NCI-H2107 treated with DMSO at 0.1 percent for 48 hours (cell line): ENCODE measurements at regions not wholly inside any gene's neighbourhood (a gene's known extent, or its start where the extent isn't known, plus 50 kb on each side); places are given as distances from the start of the nearest gene placed in this dataset.

Source experiments
- DNase-seq: peaks from one replicate; lab custom pipeline; 2025; ENCODE audit not compliant: unreplicated experiment; lab: John Stamatoyannopoulos, UW

DNA sequence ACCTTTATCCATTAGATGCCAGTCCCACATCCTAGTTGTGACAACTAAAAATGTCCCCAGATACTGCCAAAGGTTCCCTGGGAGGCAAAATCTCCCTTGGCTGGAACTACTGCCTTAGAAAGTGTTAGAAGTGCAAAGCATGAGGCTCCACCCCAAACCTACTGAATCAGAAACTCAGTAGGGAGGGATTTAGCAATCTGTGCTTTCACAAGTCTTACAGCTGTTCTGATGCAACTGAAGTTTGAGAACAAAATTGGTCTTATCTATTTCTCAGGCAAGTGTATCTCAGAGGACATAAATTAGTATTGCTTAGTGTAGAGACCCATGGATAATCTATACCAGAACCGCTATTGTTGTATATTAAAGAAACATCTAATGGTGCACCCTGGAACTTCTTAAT lies 70.2 kb downstream of the CLDN1 start:
- no peak for DNase-seq

GRCh38 chr3:190249414-190249813 lies 72.8 kb downstream of the CLDN1 start:
- no peak for DNase-seq

- no peak for DNase-seq
Observed at GRCh38 chr3:190242147-190242546, 80.1 kb downstream of the CLDN1 start.

GRCh38 chr3:190239325-190239724 lies 82.9 kb downstream of the CLDN1 start:
- DNase-seq, result no peak

DNA sequence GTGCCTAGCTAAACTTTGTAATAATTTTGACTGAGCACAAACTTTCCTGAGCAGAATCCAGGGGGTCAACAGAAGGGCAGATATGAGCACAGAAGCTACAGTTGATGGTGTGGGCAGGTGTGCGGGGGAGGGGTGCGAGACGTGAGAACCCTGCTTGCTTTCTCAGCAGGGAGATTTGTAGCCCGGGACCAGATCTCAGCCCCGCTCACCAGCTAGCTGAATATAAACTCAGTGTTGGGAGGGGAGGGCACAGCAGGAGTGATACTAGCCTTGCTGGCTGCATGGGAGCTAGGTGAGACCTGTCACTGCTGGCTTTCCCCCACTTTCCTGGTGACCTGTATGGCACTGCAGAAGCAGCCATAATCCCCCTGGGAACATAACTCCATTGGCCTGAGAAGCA lies 83.4 kb downstream of the CLDN1 start:
- no peak for DNase-seq

DNA sequence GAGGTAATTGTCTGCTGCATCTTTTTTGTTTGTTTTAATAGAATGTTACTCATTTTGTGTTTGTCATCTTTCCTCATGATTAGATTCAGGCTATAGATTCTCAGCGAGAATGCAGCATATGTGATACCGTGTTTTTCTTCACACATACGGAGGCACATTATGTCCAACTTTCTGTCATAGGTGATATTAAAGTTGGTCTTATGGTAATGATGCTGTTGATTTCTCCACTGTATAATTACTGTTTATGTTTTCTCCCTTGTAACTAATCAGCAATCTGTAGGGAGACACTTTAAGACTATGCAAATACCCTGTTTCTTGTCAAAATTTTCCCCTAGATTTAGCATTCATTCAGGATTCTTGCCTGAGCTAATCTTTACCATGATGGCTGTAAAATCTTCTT lies 87.6 kb downstream of the CLDN1 start:
- no peak for DNase-seq

DNA sequence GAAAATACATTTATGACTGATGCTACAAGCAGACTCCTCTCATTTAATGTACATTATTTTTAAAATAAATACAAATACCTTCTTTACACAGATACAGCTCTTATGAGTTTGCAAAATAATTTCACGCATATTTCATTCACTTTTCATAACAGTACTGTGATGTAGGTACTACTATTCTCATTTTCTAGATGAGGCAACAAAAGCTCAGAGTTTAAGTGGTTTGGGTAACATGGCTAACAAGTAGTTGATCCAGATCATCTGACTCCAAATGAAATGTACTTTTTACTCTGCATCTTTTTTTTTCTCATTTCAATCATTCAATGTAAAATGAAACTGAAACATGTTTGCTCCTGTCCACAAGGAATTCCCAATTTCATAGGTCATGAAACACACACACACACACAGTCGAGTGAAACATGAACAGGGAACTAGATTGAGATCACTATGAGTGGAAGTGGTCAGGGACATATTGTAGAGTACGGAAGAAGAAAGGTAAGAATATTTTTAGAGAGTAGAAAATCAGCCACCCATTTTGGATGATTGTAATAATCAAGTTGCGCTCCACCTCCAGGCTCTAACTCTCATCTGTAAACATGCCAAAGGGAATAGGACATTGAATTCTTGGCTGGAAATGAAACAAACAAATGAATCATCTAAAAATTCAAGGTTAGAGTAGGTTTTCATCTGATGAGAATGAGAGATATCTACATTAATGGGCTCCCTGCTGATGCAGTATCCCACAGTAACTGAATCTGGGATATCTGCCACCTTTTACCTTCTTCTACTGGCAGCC lies 92.4 kb downstream of the CLDN1 start:
- no peak for DNase-seq

- DNase-seq, result no peak
Observed at GRCh38 chr3:190227064-190227463, 95.2 kb downstream of the CLDN1 start.

DNA sequence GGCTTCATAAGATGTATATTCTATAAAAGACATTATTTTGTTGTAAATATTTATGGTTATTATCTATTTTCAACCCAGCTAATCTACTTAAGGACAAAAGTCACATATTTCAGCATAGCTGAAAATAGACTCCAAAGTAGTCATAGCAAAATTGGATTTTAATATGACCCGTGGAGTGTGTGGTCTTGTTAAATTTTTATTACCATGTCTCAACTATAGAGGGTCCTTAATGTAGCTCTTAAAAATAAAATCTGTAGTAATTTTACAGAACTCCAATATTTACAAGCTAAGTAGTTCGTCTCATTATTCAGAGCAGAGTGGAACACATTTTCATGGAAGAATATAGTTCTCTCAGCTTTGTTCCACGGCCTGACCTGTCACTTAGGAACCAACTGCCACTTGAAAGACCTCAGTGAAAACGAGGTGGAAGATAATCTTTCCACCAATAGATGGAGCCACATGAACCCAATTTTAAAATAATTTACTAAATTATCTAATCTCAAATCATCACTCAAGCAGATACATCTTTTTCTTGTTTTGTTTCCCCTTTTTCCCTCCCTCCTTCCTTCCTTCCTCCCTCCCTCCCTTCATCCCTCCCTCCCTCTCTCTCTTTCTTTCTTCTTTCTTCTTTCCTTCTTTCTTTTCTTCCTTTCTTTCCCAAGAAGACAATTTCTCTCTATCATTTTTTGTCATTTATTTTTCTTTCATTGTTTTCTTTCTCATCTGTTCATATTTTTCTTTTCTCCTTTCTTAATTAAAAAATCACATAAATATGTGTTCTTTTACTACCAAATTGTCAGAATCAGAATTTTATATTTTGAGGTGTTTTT lies 97.2 kb downstream of the CLDN1 start:
- DNase-seq, result no peak

DNA sequence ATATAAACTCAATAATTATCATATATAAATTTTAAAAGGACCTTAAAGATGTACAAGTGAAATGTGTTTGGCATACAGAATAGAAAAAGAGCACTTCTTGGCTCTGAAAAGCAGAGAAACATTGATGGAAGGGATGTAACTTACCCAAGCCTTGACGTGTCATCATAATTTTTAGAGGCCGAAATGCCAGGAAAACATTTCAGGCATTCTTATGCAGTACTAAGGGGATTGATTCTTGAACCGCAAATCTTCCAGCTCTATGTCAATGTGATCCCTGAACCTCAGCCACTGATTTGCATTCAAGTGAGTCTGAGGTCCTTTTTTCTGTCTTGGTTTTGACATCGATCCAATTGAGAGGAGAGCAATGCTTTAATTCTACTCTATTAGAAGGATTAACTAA lies 97.8 kb downstream of the CLDN1 start:
- no peak for DNase-seq

GRCh38 chr3:190222916-190223315 lies 99.3 kb downstream of the CLDN1 start:
- DNase-seq, result no peak

- no peak for DNase-seq
Observed at GRCh38 chr3:190222360-190222759, 99.9 kb downstream of the CLDN1 start.

DNA sequence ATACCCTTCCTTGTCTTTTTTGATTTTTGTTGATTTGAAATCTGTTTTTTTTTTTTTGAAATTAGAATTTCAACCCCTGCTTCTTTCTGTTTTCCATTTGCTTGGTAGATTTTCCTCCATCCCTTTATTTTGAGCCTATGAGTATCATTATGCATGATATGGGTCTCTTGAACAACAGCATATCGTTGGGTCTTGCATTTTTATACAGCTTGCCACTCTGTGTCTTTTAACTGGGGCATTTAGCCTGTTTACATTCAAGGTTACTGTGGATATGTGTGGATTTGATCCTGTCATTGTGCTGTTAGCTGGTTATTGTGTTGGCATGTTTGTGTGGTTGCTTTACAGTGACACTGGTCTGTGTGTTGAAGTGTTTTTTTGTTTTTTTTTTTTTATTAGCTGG lies 99.7 kb upstream of the P3H2 start:
- no peak for DNase-seq

GRCh38 chr3:190217081-190217480 lies 96.4 kb upstream of the P3H2 start:
- no peak for DNase-seq

GRCh38 chr3:190213727-190214126 lies 93.0 kb upstream of the P3H2 start:
- DNase-seq, result no peak

DNA sequence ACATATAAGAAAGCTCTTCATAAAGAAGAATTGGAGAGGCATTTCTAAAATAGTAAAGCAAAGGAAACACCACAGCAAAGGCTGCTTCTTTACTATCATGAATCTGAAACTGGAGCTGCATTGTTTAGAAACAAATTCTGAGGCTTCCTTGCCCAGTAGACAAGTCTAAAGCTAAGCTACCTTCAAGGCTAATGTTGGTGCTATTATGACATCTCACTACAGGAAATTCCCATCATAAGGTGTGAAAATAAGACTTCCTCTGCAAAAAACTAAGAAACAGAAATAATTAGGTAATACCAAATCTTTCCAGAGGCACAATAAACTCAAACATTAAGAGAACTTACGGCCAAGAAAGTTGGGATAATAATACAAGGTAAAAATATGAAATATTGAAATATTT lies 89.9 kb upstream of the P3H2 start:
- no peak for DNase-seq

- no peak for DNase-seq
Observed at GRCh38 chr3:190209533-190209932, 88.8 kb upstream of the P3H2 start.

- DNase-seq, result no peak
Observed at GRCh38 chr3:190208196-190208595, 87.5 kb upstream of the P3H2 start.

- DNase-seq, result no peak
Observed at GRCh38 chr3:190205739-190206138, 85.0 kb upstream of the P3H2 start.

DNA sequence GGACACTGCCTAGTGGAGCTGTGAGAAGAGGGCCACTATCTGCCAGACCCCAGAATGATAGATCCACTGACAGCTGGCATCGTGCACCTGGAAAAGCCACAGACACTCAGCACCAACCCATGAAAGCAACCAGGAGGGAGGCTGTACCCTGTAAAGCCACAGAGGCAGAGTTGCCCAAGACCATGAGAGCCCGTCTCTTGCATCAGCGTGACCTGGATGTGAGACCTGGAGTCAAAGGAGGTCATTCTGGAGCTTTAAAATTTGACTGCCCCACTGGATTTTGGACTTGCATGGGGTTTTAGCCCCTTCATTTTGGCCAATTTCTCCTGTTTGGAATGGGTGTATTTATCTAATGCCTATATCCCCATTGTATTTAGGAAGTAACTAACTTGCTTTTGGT lies 83.5 kb upstream of the P3H2 start:
- DNase-seq, result no peak

DNA sequence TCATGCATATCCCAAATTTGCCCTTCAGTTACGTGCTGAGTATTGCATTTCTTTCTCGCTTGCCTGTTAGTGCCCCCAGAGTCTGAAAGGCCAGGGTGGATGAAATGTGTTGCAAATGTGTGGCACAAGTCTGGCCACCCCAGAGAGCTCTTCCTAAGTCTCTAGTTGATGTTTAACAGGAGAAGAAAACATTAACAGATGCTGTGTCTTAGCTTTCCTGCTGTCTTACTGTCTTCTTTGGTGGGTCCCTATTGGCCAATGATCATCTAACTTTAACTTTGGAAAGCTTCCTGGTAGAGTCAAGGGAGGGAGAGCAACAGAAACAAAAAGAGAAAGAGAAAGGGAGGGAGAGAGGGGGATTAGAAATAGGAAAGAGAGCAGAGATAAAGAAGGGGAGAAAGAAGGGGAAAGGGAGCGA lies 76.7 kb upstream of the P3H2 start:
- no peak for DNase-seq

- no peak for DNase-seq
Observed at GRCh38 chr3:190194506-190194905, 73.8 kb upstream of the P3H2 start.
